Left lung (tissue), 4 donors: ENCODE measurements at regions not wholly inside any gene's neighbourhood (a gene's known extent, or its start where the extent isn't known, plus 50 kb on each side); places are given as distances from the start of the nearest gene placed in this dataset.
"Not testable (repeated sequence)": the region's sequence is repeated elsewhere in the genome, so short reads cannot be mapped to it uniquely, and the experiment has no call there.

Experiments used
- ATAC-seq: fragments of 200-7000 bp; cut with Tn5 transposase; one replicate; pipeline ENCODE4 v1.9.1; 2020; ENCODE audit warnings: moderate library complexity
- DNase-seq, 4 donors: peaks; one replicate each; pipeline ENCODE4 v3.0.0-alpha.2; 2013 to 2020
- H3K27ac ChIP-seq, 2 donors: fragments of 200-600 bp; sonication (generic) in 1 of 2; one replicate each; pipeline versions ENCODE4 v1.5.0 to v1.8.0; 2020 to 2021
- H3K27me3 ChIP-seq, 2 donors: fragments of 200-600 bp; sonication (generic) in 1 of 2; one replicate each; pipeline versions ENCODE4 v1.5.0 to v1.8.0; 2020 to 2021
- H3K36me3 ChIP-seq, 2 donors: fragments of 200-600 bp; sonication (generic) in 1 of 2; one replicate each; pipeline versions ENCODE4 v1.5.0 to v1.8.0; 2020 to 2021
- H3K4me1 ChIP-seq, 2 donors: fragments of 200-600 bp; one replicate each; pipeline ENCODE4 v1.8.0; 2021
- H3K4me3 ChIP-seq, 2 donors: fragments of 200-600 bp; sonication (generic) in 1 of 2; one replicate each; pipeline versions ENCODE4 v1.5.0 to v1.8.0; 2020 to 2021; ENCODE audit warnings: mild to moderate bottlenecking in 1 of 2
- H3K9me3 ChIP-seq, 2 donors: fragments of 200-600 bp; sonication (generic) in 1 of 2; one replicate each; pipeline versions ENCODE4 v1.5.0 to v1.8.0; 2020 to 2021
- CTCF ChIP-seq, 2 donors: fragments of 200-600 bp; sonication (generic) in 1 of 2; IDR thresholded peaks; one replicate each; pipeline versions ENCODE4 v1.5.0 to v1.8.0; 2021; ENCODE audit warnings: antibody characterized with exemption in 2 of 2
- intact Hi-C, 2 donors: fragments of 100-400 bp; cut with DNase I; formaldehyde crosslinking; loops; one replicate each; pipeline versions ENCODE4 v1.11.2 to v1.14.2; 2022
- donor health status: DM: no; HTN: yes; CAD: no.
- donor health status: DM: no; HTN: no; CAD: no.

GRCh38 chrX:93868289-93868965 is 194.4 kb downstream of the FAM133A start:
- Histone ChIP-seq H3K4me3 (no peak overlapping the region), H3K4me1 (no peaks in the 10 kb centered on the region), H3K36me3 (no peaks in the 10 kb centered on the region), H3K9me3 (no peaks in the 10 kb centered on the region), H3K27me3 (no peaks in the 10 kb centered on the region), H3K27ac (no peak overlapping the region)
- no peak for TF ChIP-seq CTCF (IDR thresholded peaks at IDR 0.05)
- intact Hi-C loops = no loop called here
- DNase-seq = no peak
- no peak for ATAC-seq

- Histone ChIP-seq H3K36me3 (no peaks in the 10 kb centered on the region), H3K27ac (no peak overlapping the region), H3K4me1 (no peaks in the 10 kb centered on the region), H3K27me3 (no peaks in the 10 kb centered on the region), H3K4me3 (no peak overlapping the region), H3K9me3 (peaks cover 0 to 7% of the 10 kb centered on the region in 2 donors)
- peak in 1 of 2 donors; percentile 29 for TF ChIP-seq CTCF (IDR thresholded peaks at IDR 0.05)
- peak in 2 of 4 donors; percentile 1 to 2 for DNase-seq
- peak; percentile 58 for ATAC-seq
- intact Hi-C loops = no loop called here
Measured at GRCh38 chrX:93874554-93874953, 200.5 kb downstream of the FAM133A start.

- no peaks in the 10 kb centered on the region for H3K36me3 ChIP-seq
- H3K27me3 ChIP-seq = no peaks in the 10 kb centered on the region
- peaks cover 0 to 7% of the 10 kb centered on the region in 2 donors for H3K9me3 ChIP-seq
- TF ChIP-seq CTCF (IDR thresholded peaks at IDR 0.05) = no peak
- intact Hi-C loops = no loop called here
- DNase-seq = no peak
- no peaks in the 10 kb centered on the region for H3K4me1 ChIP-seq
- H3K27ac ChIP-seq = no peak overlapping the region
- no peak overlapping the region for H3K4me3 ChIP-seq
- ATAC-seq = no peak
Measured at GRCh38 chrX:93875621-93876282, 201.7 kb downstream of the FAM133A start.

DNA sequence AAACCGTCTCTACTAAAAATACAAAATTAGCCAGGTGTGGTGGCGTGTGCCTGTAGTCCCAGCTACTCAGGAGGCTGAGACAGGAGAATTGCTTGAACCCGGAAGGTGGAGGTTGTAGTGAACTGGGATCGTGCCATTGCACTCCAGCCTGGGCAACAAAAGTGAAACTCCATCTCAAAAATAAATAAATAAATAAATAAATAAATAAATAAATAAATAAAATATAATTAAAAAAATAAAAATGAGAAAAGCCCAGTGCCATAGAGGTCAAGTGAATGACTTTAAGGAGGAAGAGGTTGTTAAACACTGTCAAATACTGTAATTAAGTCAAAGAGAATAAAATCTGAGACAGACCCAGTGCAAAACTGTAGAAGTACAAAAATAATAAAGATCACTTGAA is 247.0 kb downstream of the FAM133A start:
- H3K9me3 ChIP-seq, H3K36me3 ChIP-seq, H3K27ac ChIP-seq, H3K4me3 ChIP-seq, DNase-seq, intact Hi-C loops, ATAC-seq, H3K4me1 ChIP-seq, H3K27me3 ChIP-seq: not testable (repeated sequence)

GRCh38 chrX:93932471-93933220 is 258.6 kb downstream of the FAM133A start:
- no peak overlapping the region for H3K4me3 ChIP-seq
- ATAC-seq (no peak), DNase-seq (no peak)
- no peaks in the 10 kb centered on the region for H3K9me3 ChIP-seq
- intact Hi-C loops = no loop called here
- no peaks in the 10 kb centered on the region for H3K27me3 ChIP-seq
- no peaks in the 10 kb centered on the region for H3K4me1 ChIP-seq
- H3K36me3 ChIP-seq = no peaks in the 10 kb centered on the region
- TF ChIP-seq CTCF (IDR thresholded peaks at IDR 0.05) = no peak
- no peak overlapping the region for H3K27ac ChIP-seq
